ENCODE measurements at regions not wholly inside any gene's neighbourhood (a gene's known extent, or its start where the extent isn't known, plus 50 kb on each side); places are given as distances from the start of the nearest gene placed in this dataset.

DNA sequence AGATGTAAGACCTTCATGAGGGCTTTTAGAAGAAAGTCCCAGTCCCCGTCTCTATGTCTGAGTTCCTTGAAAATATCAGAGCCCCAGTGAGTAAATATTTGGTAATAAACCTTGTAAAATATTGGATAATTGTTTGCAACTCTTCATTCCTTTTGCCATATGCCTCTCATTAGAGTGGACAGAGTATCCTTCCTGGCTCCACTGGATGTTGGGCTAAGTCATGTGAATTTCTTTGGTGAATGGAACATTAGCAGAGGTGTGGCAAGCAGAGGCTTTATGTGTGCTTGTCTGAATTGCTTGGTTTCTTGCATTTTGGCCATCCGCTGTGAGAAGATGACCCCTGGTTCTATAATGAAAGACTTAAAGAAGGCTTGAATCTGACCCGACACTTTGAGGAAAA is 490.3 kb downstream of the METTL15 start:
- TF ChIP-seq POLR2A (IDR thresholded peaks at IDR 0.05; ENCODE audit: low read depth, low read length): no peak
- no peak for TF ChIP-seq POLR2AphosphoS5 (IDR thresholded peaks at IDR 0.05; ENCODE audit: low read depth, low read length)
- TF ChIP-seq TAF1 (IDR thresholded peaks at IDR 0.05; ENCODE audit: low read depth, low read length): no peak
- TF ChIP-seq SPI1 (IDR thresholded peaks at IDR 0.05; ENCODE audit: low read depth, low read length): no peak
